Karpas-422 (cell line): ENCODE measurements at regions not wholly inside any gene's neighbourhood (a gene's known extent, or its start where the extent isn't known, plus 50 kb on each side); places are given as distances from the start of the nearest gene placed in this dataset.

ENCODE experiments used
- DNase-seq: peaks from one replicate; pipeline ENCODE4 v3.0.0-alpha.2; 2015
- H2AFZ ChIP-seq: fragments of 200-600 bp; sonication (generic); 2 replicates; pipeline ENCODE4 v1.6.1; 2014; ENCODE audit warnings: antibody characterized with exemption, low read length, mixed read lengths
- H3K27ac ChIP-seq: fragments of 200-600 bp; sonication (generic); 2 replicates; pipeline ENCODE4 v1.5.1; 2014; ENCODE audit warnings: mild to moderate bottlenecking, low read length, moderate library complexity
- H3K27me3 ChIP-seq: fragments of 200-600 bp; sonication (generic); 2 replicates; pipeline ENCODE4 v1.6.1; 2014; ENCODE audit warnings: low read length, mixed read lengths
- H3K36me3 ChIP-seq: fragments of 200-600 bp; sonication (generic); 2 replicates; pipeline ENCODE4 v1.6.1; 2014; ENCODE audit warnings: low read length, mixed read lengths; ENCODE audit not compliant: insufficient read depth
- H3K4me1 ChIP-seq: fragments of 200-600 bp; sonication (generic); 2 replicates; pipeline ENCODE4 v1.6.1; 2014; ENCODE audit warnings: mild to moderate bottlenecking, low read length, mixed read lengths
- H3K4me2 ChIP-seq: fragments of 200-600 bp; sonication (generic); 2 replicates; pipeline ENCODE4 v1.6.1; 2014; ENCODE audit warnings: low read length, low read depth, mild to moderate bottlenecking; ENCODE audit not compliant: poor library complexity, severe bottlenecking
- H3K4me3 ChIP-seq: fragments of 200-600 bp; sonication (generic); 2 replicates; pipeline ENCODE4 v1.5.1; 2014; ENCODE audit warnings: mild to moderate bottlenecking, antibody characterized with exemption, low read length, mixed read lengths
- H3K79me2 ChIP-seq: fragments of 200-600 bp; sonication (generic); 2 replicates; pipeline ENCODE4 v1.6.1; 2014; ENCODE audit warnings: mild to moderate bottlenecking, low read length, mixed read lengths
- H3K9ac ChIP-seq: fragments of 200-600 bp; sonication (generic); 2 replicates; pipeline ENCODE4 v1.6.0; 2014; ENCODE audit warnings: low read length
- H3K9me2 ChIP-seq: fragments of 200-600 bp; sonication (generic), shearing (Covaris generic); replicated peaks from 2 replicates; pipeline ENCODE4 v1.6.0; 2014; ENCODE audit warnings: mild to moderate bottlenecking, low read length, moderate library complexity; ENCODE audit not compliant: insufficient read depth
- H3K9me3 ChIP-seq: fragments of 300-700, 200-600 bp; sonication (generic); 2 replicates; pipeline ENCODE4 v1.6.1; 2014; ENCODE audit warnings: low read length, mixed read lengths
- H4K20me1 ChIP-seq: fragments of 200-600 bp; sonication (generic); 2 replicates; pipeline ENCODE4 v1.6.1; 2014; ENCODE audit warnings: mild to moderate bottlenecking, antibody characterized with exemption, low read length, low read depth; ENCODE audit not compliant: insufficient read depth

DNA sequence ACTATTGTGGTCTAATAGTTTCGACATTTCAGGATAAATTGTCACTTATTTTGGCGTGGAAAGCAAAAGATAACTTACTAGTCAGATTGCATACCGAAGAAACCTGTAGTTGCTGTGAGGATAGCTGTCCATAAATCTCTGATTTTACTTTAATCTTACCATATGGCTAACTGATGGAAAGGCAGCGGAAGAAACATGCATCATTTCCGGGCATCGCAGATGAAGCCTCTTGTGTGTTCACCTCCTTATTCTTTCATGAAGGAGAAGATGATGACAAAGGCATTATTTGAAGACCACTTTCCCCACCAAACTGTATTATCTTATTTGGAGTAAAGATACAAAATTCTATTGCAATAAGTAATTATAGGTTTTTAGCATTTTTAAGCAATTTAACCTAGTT is 763.6 kb upstream of the SLITRK6 start:
- peak overlapping the region; percentile 35; the same call in 1 of the 2 replicates for H2AFZ ChIP-seq

DNA sequence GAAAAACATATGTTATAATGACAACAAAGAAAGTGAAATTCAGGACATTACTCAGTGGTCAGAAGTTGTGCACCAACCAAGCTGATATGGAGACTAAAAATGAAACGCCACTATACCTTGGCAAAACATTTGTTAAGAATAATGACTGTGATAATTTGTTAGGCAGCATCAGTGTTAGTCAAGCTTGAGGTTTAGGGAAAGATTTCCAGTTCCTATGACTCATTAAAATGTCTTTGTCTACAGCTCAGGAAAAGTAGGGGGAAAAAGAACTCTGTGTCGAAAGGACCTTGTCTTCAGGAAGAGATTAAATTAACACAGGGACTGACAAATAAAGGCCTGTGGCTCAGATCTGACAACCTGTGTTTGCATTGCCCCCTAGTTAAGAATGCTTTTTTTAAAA is 764.1 kb upstream of the SLITRK6 start:
- no peak overlapping the region for H3K4me2 ChIP-seq
- H3K9me2 ChIP-seq, result no peaks in the 10 kb centered on the region
- no peaks in the 10 kb centered on the region for H3K36me3 ChIP-seq
- H3K4me1 ChIP-seq, result no peaks in the 10 kb centered on the region
- no peak overlapping the region for H3K9ac ChIP-seq
- no peaks in the 10 kb centered on the region for H3K79me2 ChIP-seq
- H3K4me3 ChIP-seq, result no peak overlapping the region
- no peak for DNase-seq
- peak overlapping the region; percentile 35; the same call in 1 of the 2 replicates for H2AFZ ChIP-seq
- H3K27ac ChIP-seq, result no peak overlapping the region
- H3K27me3 ChIP-seq, result no peaks in the 10 kb centered on the region
- H4K20me1 ChIP-seq, result no peaks in the 10 kb centered on the region
- no peaks in the 10 kb centered on the region; the same call in 1 of the 2 replicates for H3K9me3 ChIP-seq

More for the DNA sequence above, 763.6 kb upstream of the SLITRK6 start:
- no peak for DNase-seq
- no peaks in the 10 kb centered on the region; the same call in 1 of the 2 replicates for H3K9me3 ChIP-seq
- no peak overlapping the region for H3K9ac ChIP-seq
- H3K27ac ChIP-seq, result no peak overlapping the region
- H3K79me2 ChIP-seq, result no peaks in the 10 kb centered on the region
- no peaks in the 10 kb centered on the region for H3K9me2 ChIP-seq
- no peaks in the 10 kb centered on the region for H3K36me3 ChIP-seq
- H3K4me1 ChIP-seq, result no peaks in the 10 kb centered on the region
- H3K27me3 ChIP-seq, result no peaks in the 10 kb centered on the region
- H3K4me3 ChIP-seq, result no peak overlapping the region
- no peak overlapping the region for H3K4me2 ChIP-seq
- no peaks in the 10 kb centered on the region for H4K20me1 ChIP-seq

DNA sequence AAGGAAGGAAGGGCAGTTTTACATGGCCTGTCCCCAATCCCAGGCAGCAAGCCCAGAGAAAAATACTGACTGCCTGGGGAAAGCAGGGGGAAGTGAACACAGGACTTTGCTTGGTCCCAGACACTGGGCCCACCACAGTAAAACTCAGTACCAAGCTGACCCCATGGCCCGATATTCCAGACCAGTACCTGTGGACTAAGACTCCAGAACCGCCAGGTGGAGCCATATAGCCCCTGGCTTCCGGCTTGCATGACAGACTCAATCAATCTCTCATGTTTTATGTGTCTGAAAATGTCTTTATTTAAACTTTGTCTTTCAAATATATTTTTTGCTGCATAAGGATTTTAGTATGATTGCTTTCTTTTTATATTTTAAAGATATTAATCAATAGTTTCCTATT is 767.9 kb upstream of the SLITRK6 start:
- Histone ChIP-seq H3K36me3 (no peaks in the 10 kb centered on the region), H3K9ac (no peak overlapping the region)
- DNase-seq, result no peak

DNA sequence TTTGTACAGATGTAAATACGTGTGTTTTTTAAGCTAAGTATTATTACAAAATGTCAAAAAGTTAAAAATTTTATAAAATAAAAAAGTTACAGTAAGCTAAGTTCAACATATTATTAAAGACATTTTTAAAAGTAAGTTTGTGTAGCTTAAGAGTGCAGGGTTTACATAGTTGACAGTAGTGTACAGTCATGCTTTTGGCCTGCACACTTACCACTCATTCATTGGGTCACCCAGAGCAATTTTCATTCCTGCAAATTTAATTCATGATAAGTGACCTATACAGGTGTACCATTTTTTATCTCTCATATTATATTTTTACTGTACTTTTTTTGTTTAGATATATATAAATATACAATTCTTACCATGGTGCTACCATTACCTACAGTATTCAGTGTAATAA is 769.9 kb upstream of the SLITRK6 start:
- no peaks in the 10 kb centered on the region for H3K36me3 ChIP-seq
- H3K4me3 ChIP-seq, result no peak overlapping the region
- no peak overlapping the region for H3K9ac ChIP-seq
- H3K4me1 ChIP-seq, result no peaks in the 10 kb centered on the region
- DNase-seq, result no peak
- no peaks in the 10 kb centered on the region for H3K27me3 ChIP-seq
- H4K20me1 ChIP-seq, result no peaks in the 10 kb centered on the region
- H2AFZ ChIP-seq, result no peak overlapping the region
- no peaks in the 10 kb centered on the region for H3K9me3 ChIP-seq
- no peaks in the 10 kb centered on the region for H3K9me2 ChIP-seq
- no peak overlapping the region for H3K27ac ChIP-seq
- no peaks in the 10 kb centered on the region for H3K79me2 ChIP-seq
- no peak overlapping the region for H3K4me2 ChIP-seq

More for the DNA sequence above, 767.9 kb upstream of the SLITRK6 start:
- Histone ChIP-seq H3K4me3 (no peak overlapping the region), H3K79me2 (no peaks in the 10 kb centered on the region), H3K4me2 (no peak overlapping the region), H3K9me3 (no peaks in the 10 kb centered on the region), H3K27me3 (no peaks in the 10 kb centered on the region), H3K27ac (no peak overlapping the region), H2AFZ (peak overlapping the region; percentile 77), H4K20me1 (no peaks in the 10 kb centered on the region), H3K9me2 (no peaks in the 10 kb centered on the region), H3K4me1 (no peaks in the 10 kb centered on the region)

DNA sequence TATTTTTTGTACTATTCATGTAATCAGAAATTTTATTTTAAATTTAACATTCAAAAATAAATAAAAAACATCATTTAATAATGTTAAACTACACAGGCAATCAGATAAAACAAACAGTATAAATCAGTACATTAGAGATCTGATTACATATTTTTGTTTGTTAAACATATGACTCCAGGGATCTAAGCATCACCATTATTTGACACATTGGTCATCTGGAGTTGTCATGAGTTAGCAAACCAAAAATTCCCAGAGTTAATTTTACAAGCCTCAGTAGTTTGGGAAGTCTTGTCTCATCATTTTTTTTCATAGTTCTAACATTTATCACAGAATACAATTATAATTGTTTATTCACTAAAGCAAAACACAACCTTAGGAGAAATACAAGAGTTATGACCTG is 770.8 kb upstream of the SLITRK6 start:
- no peak for DNase-seq

DNA sequence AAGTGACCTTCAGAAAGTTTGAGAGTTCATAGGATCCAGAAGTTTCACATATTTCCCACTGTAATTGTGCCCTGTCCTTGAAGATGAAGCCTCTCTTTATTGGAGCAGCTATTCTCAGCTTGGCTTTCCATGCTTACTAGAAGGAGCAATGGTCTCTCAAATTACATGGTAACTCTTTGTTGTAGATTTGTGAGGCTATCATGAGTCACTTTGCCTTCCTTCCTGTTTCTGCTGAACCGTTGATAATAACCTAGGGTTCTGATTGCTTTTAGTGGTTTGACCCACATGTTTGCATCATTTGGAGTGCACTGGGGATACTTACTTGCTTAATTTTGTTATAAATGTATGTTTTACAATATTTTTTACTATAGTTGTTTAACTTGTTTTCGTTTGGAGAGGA is 772.9 kb upstream of the SLITRK6 start:
- Histone ChIP-seq H3K9me2 (no peaks in the 10 kb centered on the region), H3K79me2 (no peaks in the 10 kb centered on the region), H3K36me3 (no peaks in the 10 kb centered on the region), H3K9me3 (no peaks in the 10 kb centered on the region), H3K4me3 (no peak overlapping the region), H4K20me1 (no peaks in the 10 kb centered on the region), H3K4me1 (no peaks in the 10 kb centered on the region), H3K27me3 (no peaks in the 10 kb centered on the region), H2AFZ (peak overlapping the region; percentile 77), H3K9ac (no peak overlapping the region), H3K27ac (no peak overlapping the region), H3K4me2 (no peak overlapping the region)
- no peak for DNase-seq

More for the DNA sequence above, 770.8 kb upstream of the SLITRK6 start:
- Histone ChIP-seq H3K27ac (no peak overlapping the region), H3K4me1 (no peaks in the 10 kb centered on the region), H4K20me1 (no peaks in the 10 kb centered on the region), H3K36me3 (no peaks in the 10 kb centered on the region), H3K27me3 (no peaks in the 10 kb centered on the region), H2AFZ (no peak overlapping the region), H3K9ac (no peak overlapping the region), H3K79me2 (no peaks in the 10 kb centered on the region), H3K9me2 (no peaks in the 10 kb centered on the region), H3K9me3 (no peaks in the 10 kb centered on the region), H3K4me3 (no peak overlapping the region), H3K4me2 (no peak overlapping the region)

- H3K4me2 ChIP-seq, result no peak overlapping the region
- peak overlapping the region; percentile 12; the same call in 1 of the 2 replicates for H2AFZ ChIP-seq
- H3K4me3 ChIP-seq, result no peak overlapping the region
- no peak overlapping the region for H3K27ac ChIP-seq
- no peak for DNase-seq
- no peaks in the 10 kb centered on the region for H3K79me2 ChIP-seq
- no peaks in the 10 kb centered on the region for H3K9me2 ChIP-seq
- no peaks in the 10 kb centered on the region for H3K36me3 ChIP-seq
- H4K20me1 ChIP-seq, result no peaks in the 10 kb centered on the region
- H3K4me1 ChIP-seq, result peaks cover 5% of the 10 kb centered on the region
- no peak overlapping the region for H3K9ac ChIP-seq
- H3K9me3 ChIP-seq, result no peaks in the 10 kb centered on the region; the same call in 1 of the 2 replicates
- H3K27me3 ChIP-seq, result no peaks in the 10 kb centered on the region
These were observed 780.4 kb upstream of the SLITRK6 start for GRCh38 chr13:86579662-86580061.

DNA sequence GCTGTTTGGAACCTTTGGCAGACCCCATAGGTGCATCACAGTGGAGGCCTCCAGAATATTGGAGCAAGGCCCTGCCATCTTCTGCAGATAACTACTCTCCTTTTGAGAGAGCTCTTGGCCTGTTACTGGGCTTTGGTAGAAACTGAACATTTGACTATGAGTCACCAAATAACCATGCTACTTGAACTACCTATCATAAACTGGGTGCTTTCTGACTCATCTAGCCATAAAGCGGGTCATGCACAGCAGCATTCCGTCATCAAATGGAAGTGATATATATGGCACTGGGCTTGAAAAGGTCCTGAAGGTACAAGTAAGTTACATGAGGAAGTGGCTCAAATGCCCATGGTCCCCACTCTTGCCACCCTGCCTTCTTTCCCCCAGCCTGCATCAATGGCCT is 782.5 kb upstream of the SLITRK6 start:
- no peak overlapping the region for H3K9ac ChIP-seq
- H4K20me1 ChIP-seq, result no peaks in the 10 kb centered on the region
- no peak for DNase-seq
- no peak overlapping the region for H3K4me2 ChIP-seq
- H3K36me3 ChIP-seq, result no peaks in the 10 kb centered on the region
- H2AFZ ChIP-seq, result no peak overlapping the region
- H3K9me3 ChIP-seq, result no peaks in the 10 kb centered on the region; the same call in 1 of the 2 replicates
- H3K4me3 ChIP-seq, result no peak overlapping the region
- H3K27ac ChIP-seq, result no peak overlapping the region
- H3K4me1 ChIP-seq, result peaks cover 5% of the 10 kb centered on the region
- no peaks in the 10 kb centered on the region for H3K9me2 ChIP-seq
- H3K79me2 ChIP-seq, result no peaks in the 10 kb centered on the region
- H3K27me3 ChIP-seq, result no peaks in the 10 kb centered on the region

- no peak for DNase-seq
- H3K9me3 ChIP-seq, result no peaks in the 10 kb centered on the region; the same call in 1 of the 2 replicates
- no peak overlapping the region for H3K9ac ChIP-seq
- no peaks in the 10 kb centered on the region for H3K36me3 ChIP-seq
- H3K4me3 ChIP-seq, result no peak overlapping the region
- H3K27ac ChIP-seq, result no peak overlapping the region
- peak overlapping the region; percentile 24 for H3K4me2 ChIP-seq
- no peaks in the 10 kb centered on the region for H3K27me3 ChIP-seq
- no peaks in the 10 kb centered on the region for H4K20me1 ChIP-seq
- H3K4me1 ChIP-seq, result peaks cover 5% of the 10 kb centered on the region
- no peaks in the 10 kb centered on the region for H3K79me2 ChIP-seq
- H3K9me2 ChIP-seq, result no peaks in the 10 kb centered on the region
- peak overlapping the region; percentile 58; the same call in 1 of the 2 replicates for H2AFZ ChIP-seq
These were observed 785.1 kb upstream of the SLITRK6 start for GRCh38 chr13:86584301-86584700.
